ENCODE measurements at regions not wholly inside any gene's neighbourhood (a gene's known extent, or its start where the extent isn't known, plus 50 kb on each side); places are given as distances from the start of the nearest gene placed in this dataset.
"Not testable (repeated sequence)": the region's sequence is repeated elsewhere in the genome, so short reads cannot be mapped to it uniquely, and the experiment has no call there.

DNA sequence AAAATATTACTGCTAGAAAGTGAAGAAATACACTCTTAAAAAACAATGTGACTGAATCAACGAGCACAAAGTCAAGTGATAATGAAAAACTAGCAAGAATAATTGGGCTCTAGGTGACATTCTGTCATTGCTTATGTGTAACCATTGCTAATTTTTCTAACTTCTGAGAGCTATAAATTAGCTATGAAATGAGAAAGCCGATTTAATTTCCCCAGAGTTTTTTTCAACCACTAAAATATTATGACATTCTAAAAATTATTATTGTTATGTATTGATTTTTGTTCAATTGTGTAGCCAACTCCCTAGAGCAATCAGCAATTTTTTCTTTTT lies 458.6 kb upstream of the ATXN8OS start:
- DNase-seq (ENCODE audit: low read depth), result no peak

GRCh38 chr13:69648340-69649062 lies 459.1 kb upstream of the ATXN8OS start:
- DNase-seq (ENCODE audit: low read depth), result no peak

GRCh38 chr13:69644447-69644846 lies 463.2 kb upstream of the ATXN8OS start:
- no peak for DNase-seq (ENCODE audit: low read depth)

DNA sequence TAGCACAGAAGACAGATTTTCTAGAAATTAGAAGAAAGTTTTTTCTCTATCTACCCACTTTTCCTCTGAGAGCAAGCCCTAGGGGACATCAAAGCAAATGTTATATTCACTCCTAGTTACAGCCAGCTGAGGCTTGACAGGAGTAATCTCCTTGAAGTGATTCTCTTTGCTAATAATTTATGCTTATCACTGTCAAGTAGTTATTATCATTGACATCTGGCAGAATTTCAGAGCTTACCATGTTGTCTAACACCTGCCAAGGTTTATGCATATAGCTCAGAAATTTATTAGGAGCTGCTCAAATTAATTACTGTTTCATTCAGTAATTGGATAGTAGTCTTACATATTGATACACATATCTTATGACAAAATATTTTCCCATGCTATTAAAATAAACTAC lies 465.9 kb upstream of the ATXN8OS start:
- no peak for DNase-seq (ENCODE audit: low read depth)

DNA sequence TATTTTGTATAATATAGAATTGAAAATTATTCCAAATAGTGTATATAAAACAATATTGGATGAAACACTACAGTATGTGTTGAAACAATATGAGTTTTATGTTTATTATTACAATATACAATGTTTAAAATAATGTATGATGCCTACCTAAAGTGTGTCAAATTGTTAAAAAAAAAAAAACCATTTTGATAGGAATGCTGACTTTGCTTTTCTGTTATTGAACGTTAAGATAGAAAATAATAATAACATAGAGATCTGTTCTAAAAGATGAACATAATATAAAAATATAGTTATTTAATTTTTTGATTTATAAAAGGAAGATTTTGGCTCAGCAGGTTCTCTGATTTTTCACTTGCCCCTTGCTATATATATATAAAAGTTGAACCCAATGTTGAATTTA lies 474.6 kb upstream of the ATXN8OS start:
- DNase-seq (ENCODE audit: low read depth), result no peak

GRCh38 chr13:69623973-69624372 lies 483.7 kb upstream of the ATXN8OS start:
- DNase-seq (ENCODE audit: low read depth), result no peak

GRCh38 chr13:69619651-69620050 lies 488.0 kb upstream of the ATXN8OS start:
- DNase-seq (ENCODE audit: low read depth), result no peak

- no peak for DNase-seq (ENCODE audit: low read depth)
Observed at GRCh38 chr13:69618838-69619237, 488.8 kb upstream of the ATXN8OS start.

DNA sequence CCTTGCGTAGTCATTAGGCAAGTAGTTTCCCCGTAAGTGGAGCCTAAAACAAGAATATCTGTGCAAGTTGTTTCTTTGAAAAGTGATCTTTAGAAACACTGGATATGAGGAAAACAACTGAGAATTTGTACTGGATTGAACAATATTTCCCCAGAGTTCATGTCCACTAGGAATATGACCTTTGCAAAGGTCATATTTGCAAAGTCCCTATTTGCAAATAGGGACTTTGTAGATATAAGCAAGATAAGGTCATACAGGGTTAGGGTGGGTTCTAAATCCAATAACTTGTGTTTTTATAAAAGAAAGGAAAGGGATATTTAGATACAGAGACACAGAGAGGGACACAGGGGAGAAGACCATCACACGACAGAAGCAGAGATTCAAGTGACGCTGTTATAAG lies 489.2 kb upstream of the ATXN8OS start:
- no peak for DNase-seq (ENCODE audit: low read depth)

GRCh38 chr13:69617587-69617986 lies 490.0 kb upstream of the ATXN8OS start:
- DNase-seq (ENCODE audit: low read depth), result no peak

- DNase-seq (ENCODE audit: low read depth), result no peak
Observed at GRCh38 chr13:69616396-69616795, 491.2 kb upstream of the ATXN8OS start.

DNA sequence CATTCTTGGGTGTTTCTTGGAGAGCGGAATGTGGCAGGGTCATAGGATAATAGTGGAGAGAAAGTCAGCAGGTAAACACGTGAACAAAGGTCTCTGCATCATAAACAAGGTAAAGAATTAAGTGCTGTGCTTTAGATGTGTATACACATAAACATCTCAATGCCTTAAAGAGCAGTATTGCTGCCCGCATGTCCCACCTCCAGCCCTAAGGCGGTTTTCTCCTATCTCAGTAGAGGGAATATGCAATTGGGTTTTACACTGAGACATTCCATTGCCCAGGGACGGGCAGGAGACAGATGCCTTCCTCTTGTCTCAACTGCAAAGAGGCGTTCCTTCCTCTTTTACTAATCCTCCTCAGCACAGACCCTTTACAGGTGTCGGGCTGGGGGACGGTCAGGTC lies 492.6 kb upstream of the ATXN8OS start:
- DNase-seq (ENCODE audit: low read depth), result not testable (repeated sequence)

DNA sequence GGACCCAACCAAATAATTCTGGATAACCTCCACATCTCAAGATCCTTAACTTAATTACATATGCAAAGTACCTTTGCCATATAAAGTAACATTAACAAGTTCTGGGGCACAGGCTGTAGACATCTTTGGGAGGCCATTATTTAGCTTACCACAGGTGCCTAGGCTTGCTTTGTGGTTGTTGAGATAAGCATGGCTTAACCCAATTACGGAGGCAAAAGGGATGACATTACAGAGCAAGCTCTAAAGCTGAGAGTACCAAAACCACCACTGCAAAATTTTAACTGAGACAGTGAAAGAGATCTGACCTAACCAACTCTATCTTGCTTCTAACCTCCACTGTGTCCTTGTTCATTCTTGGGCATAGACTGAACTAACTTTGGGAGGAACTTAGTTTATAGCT lies 502.9 kb upstream of the ATXN8OS start:
- no peak for DNase-seq (ENCODE audit: low read depth)

GRCh38 chr13:69603144-69603853 lies 504.3 kb upstream of the ATXN8OS start:
- no peak for DNase-seq (ENCODE audit: low read depth)

- no peak for DNase-seq (ENCODE audit: low read depth)
Observed at GRCh38 chr13:69601661-69602060, 506.0 kb upstream of the ATXN8OS start.

DNA sequence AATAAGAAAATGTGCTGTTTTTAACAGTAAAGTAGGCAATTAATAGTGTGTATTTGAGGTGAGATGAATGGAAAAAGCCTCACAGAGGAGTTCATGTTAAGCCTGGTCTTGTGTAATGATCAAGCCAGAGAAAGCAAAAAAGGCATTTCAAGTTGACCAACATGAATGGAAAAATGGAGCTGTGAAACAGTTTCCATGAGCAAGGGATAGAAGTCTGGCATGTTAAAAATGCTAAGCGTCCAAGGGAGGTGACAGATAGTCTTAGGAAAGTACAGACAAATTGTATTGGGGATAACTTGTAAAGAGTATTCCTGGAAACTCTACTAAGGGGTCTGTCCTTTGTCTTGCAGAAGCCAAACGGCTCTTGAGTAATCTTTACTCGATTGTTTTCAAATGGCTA lies 506.8 kb upstream of the ATXN8OS start:
- DNase-seq (ENCODE audit: low read depth), result no peak

DNA sequence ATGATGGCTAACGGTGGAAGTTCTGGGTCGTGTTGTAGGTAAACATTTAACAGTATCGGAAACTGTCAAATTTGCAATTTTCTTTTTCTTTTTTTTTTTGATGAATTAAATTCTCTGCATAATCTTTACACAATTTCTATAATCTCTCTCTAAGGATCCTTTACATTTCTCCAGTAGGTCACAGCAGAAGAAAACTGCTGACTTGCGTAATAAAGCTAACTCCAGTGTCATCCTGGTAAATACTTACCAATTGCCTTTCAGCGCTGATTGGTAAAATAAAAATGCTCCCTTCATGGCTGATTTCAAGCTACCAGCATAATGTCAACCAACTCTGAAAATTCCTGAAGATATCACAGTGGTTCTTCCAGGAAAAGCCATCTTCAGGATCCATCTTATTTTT lies 510.5 kb upstream of the ATXN8OS start:
- no peak for DNase-seq (ENCODE audit: low read depth)

- DNase-seq (ENCODE audit: low read depth), result no peak
Observed at GRCh38 chr13:69595181-69595580, 512.4 kb upstream of the ATXN8OS start.

DNA sequence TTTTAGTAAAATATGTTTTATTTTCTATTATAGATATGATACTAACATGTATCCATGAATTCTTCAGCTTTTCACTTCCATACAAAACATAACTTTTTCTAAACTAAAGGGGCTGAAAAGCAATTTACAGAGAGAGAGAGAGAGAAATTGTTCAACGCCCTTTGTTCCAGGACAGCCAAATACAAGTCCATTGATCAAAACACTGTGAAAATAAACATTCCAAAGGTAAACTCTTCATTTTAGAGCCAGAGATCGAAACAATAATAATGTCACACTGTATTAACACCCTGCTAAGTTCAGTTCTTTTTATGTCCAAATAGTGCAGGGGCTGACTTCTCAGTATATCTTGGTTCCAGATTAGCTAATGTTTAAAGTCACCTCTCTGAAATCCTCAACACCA lies 516.2 kb upstream of the ATXN8OS start:
- no peak for DNase-seq (ENCODE audit: low read depth)

DNA sequence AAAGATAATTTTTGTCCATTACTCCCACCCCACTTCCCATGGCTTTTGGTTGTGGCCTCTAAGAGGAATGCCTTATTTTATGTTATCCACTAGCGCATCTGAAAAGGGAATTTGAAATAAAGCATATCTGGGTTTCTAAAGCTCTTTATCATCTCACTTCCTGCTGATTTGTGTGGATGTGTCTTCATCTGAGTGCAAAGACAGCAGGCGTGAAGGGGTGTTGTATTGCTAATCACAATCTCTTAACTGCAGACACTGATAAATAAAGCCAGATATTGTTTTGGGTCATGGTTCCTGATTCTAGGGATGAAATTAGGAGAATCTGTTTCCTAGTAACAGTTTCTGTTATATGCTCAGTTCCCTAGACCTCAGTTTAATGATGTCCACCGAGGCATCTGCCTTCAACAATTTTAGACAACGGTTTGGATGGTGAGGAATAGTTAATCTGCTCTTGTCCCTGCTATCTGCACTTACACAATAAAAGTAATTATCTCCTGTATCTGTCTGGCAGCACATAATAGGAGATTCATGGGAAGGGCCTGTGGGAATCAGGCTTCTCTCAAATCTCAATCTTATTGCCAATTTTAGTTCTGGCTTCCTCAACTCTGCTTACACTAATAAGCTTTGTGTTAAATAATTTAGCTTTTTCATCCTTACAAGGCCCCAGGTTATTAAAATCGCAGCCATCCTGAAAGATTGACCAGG lies 517.9 kb upstream of the ATXN8OS start:
- no peak for DNase-seq (ENCODE audit: low read depth)

DNA sequence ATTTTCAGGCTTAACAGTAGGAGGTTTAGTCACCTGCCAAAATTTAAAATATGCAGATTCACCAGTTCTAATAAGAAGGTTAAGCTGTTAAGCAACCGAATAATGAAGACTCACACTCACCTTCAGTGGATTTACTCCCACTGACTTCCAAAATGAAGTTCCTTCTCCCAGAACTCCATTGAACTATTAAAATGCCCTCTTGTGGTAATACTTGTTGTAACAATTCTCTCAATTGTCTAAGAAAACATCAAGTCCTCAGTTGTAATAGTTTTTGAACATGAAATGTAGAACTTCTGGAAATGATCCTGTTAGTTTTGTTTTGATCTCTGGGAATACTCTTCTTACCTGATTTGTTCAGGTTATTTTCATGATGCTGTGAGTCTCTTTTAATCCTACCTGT lies 522.0 kb upstream of the ATXN8OS start:
- DNase-seq (ENCODE audit: low read depth), result no peak

GRCh38 chr13:69580255-69580654 lies 527.4 kb upstream of the ATXN8OS start:
- DNase-seq (ENCODE audit: low read depth), result no peak

GRCh38 chr13:69579351-69579750 lies 528.3 kb upstream of the ATXN8OS start:
- DNase-seq (ENCODE audit: low read depth), result no peak

Data from GM04503 (cell line).